GM19467 (cell line): ENCODE measurements at regions not wholly inside any gene's neighbourhood (a gene's known extent, or its start where the extent isn't known, plus 50 kb on each side); places are given as distances from the start of the nearest gene placed in this dataset.

Source experiments
- ATAC-seq: cut with Tn5 transposase; IDR thresholded peaks from one replicate; pipeline ENCODE4 v1.9.1; 2021; ENCODE audit warnings: mild to moderate bottlenecking, moderate library complexity; ENCODE audit not compliant: unreplicated experiment

DNA sequence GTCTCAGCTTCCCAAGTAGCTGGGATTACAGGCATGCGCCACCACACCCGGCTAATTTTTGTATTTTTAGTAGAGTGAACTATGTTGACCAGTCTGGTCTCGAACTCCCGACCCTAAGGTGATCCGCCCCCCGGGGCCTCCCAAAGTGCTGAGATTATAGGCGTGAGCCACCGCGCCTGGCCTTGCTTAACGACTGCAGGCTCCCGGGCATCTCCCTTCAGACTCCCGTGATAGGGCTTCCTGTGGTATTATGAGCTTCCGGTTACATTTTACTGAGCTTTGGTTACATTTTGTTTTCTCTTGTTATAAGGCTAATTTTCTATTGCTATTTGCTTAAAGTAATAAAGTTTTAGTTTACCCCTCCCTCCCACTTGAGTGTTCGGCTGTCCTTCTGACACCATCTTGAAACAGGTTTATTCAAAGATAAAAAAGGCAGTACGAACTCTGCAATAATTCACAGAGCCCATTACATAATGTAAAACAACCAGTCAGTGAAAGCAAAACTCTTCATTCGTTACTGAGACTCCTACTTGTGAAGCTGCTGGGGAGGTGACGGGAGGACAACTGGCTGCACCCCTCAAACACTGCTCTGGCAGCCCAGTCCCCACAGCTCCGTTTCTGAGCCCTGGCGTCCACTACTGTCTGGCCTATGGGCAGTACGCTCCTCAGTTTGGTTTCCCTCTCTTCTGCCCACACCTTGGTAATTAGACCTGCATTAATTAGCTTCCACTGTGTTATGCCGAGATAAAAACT lies 795.7 kb upstream of the SLIT2 start:
- no peak for ATAC-seq

DNA sequence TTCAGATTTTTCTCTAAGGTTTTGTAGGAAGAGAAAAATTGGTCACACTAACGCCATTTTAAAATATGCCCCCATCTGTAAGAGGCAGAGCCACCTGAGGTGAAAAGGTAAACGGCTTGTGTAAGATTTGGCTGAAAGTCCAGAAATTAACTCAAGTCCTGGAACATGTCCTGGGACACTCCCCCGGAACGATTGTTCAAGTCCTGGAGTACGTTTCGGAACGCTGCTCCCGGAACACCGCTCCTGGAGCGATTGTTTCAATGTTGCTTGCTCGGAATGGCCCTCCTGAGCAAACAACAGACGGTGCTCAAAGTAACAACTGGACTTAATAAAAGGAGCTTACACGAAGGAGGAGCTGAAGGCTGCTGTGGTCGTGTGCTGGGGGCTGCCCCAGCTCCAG lies 796.5 kb upstream of the SLIT2 start:
- ATAC-seq, result no peak

DNA sequence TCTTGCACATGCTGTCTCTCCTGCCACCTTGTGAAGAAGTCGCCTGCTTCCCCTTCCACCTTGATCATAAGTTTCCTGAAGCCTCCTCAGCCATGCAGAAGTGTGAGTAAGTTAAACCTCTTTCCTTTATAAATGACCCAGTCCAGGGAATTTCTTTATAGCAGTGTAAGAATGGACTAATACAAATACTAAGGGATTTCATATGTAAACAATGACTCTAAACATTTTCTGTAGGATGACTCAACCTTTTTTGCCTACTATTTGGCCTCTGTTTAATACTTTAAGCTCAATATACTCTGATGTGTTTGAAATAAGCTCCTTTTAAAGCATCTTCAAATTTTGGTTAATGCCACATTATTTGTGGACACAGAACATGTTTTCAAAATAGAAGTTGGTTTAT lies 813.5 kb upstream of the SLIT2 start:
- no peak for ATAC-seq

DNA sequence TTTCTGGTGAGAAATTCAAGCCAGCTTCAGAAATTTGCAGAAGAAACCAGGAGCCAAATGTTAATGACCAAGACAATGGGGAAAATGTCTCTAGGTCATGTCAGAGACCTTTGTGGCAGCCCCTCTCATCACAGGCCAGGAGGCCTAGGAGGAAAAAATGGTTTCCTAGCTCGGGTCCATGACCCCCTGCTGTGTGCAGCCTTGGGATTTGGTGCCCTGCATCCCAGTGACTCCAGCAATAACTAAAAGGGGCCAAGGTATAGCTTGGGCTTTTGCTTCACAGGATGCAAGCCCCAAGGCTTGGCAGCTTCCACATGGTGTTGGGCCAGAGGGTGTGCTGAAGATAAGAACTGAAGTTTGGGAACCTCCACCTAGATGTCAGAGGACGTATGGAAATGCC lies 814.7 kb upstream of the SLIT2 start:
- no peak for ATAC-seq

DNA sequence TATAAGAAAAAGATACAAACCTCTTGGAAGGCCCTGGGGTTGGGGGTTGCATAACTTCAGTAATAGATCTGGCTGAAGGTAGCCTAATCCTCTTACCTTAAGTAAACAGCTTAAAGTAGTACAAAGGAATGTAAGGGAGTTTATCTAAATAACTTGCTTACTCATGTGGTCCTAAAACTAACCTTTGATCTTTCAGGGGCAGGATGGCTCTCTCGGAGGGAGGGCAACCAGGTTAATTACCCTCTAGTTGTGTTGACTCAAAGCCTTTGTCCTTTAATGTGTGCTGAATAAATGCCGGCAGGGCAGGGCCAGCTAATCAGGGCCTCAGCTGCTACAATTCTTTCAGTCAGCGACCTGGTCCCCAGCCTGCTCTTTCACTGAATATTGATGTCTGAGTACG lies 822.0 kb upstream of the SLIT2 start:
- ATAC-seq, result no peak

DNA sequence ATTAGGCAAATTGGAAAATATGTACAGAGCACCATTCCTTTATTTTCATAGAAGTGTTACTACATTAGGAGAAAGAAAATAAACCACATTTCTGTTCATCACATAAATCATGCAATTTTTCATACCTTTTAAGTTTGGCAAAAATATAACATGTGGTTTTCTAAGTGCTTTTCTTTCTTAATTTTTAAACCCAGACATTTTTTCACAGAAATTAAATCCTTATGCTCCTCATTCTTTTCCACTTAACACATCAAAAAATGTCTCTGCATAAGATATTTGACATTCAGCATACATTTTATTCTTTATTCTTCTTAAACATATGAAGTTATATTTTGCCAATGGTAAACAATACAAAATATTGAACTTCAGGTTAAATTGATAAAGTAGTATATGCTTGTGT lies 826.6 kb upstream of the SLIT2 start:
- no peak for ATAC-seq

DNA sequence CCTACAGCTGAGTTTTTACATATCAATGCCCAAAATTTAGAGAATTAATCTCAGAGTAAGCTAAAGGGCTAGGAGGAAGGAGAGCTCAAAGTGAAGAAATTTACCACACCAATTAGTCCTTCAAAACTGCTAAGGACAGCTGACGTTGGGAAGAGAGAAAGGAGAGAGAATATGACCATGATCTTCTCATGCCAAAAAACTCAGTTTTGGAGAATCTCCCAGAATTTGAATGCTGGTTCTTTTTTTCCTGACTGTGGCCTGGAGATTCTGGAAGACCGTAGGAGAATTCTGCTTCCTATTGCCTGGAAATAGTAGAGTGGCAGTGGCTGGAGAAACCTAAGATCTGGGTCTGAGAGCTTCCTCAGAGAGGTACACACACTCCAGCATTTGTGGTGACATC lies 834.4 kb upstream of the SLIT2 start:
- no peak for ATAC-seq

DNA sequence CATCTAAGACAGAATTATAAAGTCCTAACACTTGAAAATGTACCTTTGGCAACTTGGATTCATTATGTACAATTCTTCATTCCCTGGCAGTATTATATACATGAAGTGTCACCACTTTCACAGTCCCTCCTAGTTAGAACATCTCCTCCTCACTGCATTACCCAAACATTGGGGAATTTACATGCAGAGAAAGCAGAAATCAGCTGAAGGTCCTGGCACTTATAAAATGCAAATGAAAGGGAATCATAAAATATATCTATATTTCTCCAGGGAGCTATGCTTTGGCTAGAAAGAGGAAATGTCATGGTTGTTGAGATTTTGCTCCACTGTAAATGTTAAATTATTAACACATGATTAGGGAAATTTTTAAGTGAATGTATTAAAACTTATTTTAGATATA lies 835.6 kb upstream of the SLIT2 start:
- no peak for ATAC-seq

DNA sequence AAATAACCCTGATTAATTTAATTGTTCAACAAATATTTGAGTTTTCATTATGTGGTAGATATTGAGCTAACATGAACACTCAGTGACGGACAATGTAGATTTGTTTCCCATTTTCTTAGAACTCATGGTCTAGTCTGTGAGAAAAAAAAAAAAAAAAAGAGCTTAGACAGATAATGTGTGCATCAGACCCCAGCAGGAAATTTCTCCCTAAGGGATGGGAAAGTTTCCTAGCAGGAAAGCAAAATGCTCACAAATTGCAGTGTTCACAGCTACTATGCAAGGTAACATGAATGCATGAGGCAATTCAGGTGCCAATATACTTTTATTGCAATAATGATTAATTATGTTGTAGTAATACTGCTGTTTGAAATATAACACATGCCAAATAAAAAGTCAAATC lies 843.2 kb upstream of the SLIT2 start:
- ATAC-seq, result no peak

DNA sequence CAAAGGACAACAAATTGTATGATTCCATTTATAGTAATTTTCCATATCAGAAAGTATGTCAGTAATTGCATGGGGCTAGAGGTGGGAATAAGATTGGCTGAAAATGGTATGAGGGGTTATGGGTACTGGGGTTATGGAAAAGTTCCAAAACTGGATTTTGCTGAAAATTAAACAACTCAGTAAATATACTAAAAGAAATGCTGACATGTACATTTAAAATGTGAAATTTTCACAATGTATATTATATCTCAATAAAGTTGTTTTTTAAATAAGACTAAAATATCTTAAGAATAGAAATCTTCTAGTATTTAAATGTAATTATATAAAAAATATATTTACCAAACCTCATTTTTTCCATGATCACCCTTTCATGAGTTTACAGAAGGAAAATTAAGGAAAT lies 844.9 kb upstream of the SLIT2 start:
- ATAC-seq, result no peak

DNA sequence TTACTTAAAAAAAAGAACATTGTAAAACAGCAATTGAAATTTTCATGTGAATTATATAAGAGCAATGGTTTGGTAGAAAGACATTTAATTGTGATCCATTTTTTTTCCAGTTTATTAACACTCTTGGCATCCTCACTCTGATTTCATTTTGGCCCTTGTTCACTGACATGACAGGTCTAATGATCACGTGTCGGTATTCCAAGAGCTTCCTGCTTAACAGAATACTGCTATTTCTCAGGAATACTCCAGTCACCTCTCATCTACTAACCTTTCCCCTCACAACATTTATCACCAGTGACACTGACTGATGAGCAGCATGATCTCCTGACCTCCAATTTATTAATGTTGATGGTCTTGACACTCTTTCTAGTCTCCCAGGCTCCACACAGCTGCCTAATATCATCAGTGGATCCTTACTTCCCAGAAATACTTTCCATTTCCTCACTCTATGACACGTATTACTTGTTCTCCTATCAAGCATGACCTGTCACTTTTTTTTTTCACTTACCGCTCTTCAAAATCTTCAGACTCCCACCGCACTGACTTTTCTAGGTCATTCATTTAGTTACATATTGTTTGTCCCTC lies 847.8 kb upstream of the SLIT2 start:
- no peak for ATAC-seq

DNA sequence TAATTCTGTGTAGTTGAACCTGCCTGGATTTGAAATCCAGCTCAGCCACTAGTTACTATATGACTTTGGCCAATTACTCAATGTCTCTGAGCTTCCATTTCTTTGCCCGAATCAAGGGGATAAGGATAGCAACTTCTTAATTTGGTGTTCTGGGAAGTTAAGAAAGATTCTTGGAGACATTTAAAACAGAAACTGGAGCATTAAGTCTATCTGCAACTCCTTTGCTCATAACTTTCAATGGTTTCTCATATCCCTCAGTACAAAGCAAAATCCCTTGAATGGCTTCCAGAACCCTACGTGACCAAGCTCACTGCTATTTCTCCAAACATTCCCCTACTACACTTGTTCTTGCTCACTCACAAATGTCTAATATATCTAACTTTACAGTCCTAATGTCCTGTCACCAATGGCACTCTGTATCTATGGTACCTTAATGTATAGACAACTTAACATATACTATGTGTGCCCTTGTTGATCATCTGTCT lies 849.1 kb upstream of the SLIT2 start:
- ATAC-seq, result no peak

DNA sequence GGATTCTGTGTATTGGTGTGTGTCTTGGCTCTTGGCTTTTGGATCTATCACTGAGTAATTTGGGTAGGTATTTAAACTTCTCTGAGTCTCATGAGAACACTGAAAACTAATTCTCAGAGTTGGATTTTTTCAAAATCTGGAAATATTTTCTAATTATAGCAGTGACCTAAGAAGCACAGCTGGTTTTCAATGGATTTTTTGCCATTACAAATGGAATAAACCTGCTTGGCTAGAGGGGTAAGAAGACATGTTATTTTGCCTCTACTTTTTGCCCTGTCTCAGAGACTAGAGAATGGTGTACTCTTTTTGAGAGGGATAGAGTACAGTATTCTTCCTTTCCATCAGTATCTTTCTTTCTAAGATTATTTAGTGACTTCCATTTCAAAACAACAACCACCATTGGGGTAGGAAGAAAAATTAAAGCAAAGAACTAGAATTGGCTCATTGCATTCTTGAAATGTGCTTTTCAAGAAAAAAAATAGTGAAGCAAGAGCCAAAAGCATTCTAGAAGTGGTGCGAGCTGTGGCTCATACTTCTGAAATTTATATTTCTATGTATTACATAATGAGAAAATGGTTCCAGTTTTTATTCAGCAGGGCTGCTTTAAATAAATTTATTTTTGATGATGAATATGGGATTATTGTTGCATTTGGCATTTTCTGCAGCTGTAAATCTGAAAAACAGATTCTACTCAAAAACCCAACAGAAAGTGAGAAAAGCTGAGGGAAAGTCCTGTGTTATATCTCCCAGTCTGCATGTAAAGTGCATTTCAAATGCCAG lies 850.2 kb upstream of the SLIT2 start:
- ATAC-seq, result no peak

DNA sequence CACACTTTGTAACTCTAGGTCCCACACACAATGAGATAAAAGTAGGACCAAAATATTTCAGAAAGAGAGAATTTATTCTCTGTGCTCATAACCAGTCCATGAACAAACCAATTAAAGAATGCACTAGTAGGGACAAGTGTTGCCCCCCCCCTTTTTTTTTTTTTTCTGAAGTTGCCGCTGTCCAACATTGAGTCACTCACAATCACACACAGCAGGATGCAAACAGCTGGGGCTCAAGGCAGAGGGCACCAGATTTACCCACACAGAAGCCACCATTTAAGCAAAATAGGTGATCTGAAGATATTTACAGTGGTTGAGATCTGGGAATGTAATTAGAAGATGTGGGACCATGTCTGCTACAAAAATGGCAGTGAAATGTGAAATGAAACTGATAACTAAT lies 850.9 kb upstream of the SLIT2 start:
- ATAC-seq, result no peak

DNA sequence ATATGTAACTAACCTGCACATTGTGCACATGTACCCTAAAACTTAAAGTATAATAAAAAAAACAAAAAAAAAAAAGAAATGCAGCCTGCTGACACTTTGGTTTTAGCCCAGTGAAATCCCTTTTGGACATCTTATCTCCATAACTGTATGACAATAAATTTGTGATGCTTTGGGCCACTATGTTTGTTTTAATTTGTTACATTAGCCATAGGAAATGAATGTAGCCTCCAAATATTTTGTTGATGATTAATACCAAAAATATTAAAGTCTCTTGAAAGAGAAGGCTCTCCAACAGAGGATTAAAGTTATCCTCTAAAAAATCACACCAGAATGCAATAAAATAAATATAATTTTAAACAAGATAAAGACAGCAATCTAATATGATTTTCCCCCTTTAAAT lies 852.7 kb upstream of the SLIT2 start:
- ATAC-seq, result no peak

DNA sequence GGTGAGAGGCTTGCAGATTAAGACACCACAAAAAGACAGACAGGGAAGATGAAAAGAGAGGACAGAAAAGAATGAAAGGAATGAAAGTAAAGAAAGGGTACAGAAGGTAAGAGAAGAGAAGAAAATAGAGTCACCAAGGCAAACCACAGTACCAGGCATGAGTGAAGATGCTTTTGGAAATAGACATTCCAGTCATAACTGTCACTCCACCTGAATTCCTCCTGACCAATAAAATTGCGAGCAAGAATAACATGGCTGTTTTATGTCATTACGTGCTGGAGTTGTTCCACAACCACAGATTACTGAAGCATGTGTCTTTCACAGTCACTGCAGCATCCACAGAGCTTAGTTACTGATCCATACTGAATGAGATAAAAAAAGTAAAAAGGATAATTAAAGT lies 864.9 kb upstream of the SLIT2 start:
- ATAC-seq, result no peak

DNA sequence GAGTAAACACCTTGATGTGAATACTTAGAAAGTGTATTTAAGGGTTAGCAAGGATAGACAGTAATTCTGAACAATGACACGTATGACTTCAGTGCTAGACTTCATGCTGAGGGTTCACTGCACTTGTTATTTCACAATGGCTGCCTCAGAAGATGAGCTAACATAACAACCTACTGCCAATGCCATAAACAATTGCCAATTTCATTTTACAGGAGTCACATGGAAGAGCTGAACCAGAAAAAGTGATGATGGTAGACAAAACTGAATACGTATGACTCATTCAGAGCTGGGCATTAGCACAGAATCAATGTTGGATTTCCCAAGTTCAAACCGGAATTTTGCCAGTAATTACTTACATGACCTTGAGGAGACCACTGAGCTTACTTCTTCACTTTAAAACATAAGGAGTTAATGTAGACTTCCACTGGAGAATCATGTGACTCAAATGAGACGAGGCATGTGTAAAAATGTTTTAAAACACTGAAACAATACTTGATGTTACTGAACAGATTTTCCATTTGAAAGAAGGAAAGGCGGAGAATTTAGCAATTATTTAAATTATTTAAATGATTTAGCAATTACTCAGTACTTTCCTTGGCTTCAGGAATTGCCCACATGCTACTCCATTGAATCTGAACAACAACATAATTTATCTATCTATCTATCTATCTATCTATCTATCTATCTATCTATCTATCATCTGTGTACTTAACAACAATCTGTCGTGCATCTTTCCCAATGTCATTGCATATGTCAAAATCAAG lies 868.5 kb upstream of the SLIT2 start:
- no peak for ATAC-seq

DNA sequence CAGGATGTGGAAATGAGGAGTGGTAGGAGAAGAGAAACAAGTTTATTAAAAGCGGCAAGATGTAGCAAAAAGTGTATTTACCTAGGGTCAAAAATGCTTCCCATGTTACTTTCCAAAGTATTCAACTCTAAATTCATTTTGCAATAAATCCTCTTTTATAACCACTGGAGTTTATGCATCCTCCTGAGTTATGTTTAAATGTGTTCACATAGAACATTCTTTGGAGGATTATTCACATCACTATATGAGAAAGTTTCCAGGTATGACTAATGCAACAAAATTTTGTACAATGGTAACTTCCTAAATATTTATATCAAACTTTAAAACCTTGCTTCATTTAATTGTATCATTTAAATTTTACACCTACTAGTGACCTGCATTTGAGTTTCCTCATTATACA lies 870.6 kb upstream of the SLIT2 start:
- ATAC-seq, result no peak

DNA sequence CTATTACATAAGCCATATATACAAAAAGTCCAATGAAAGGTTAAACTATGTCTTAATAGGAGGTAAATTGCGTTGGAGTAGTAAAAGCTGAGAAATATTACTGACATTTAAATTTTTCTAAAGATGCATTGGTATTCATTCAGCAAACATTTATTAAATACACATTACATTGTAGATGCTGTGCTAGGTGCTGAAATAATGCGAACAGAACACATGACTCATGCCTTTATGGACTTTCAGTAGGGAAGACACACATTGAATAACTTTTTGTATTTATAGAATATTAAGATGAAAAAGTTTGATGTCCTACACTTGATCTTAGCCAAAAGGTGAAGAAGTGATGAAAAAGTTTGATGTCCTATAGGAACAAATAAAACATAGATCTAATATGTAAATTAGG lies 871.1 kb upstream of the SLIT2 start:
- no peak for ATAC-seq

DNA sequence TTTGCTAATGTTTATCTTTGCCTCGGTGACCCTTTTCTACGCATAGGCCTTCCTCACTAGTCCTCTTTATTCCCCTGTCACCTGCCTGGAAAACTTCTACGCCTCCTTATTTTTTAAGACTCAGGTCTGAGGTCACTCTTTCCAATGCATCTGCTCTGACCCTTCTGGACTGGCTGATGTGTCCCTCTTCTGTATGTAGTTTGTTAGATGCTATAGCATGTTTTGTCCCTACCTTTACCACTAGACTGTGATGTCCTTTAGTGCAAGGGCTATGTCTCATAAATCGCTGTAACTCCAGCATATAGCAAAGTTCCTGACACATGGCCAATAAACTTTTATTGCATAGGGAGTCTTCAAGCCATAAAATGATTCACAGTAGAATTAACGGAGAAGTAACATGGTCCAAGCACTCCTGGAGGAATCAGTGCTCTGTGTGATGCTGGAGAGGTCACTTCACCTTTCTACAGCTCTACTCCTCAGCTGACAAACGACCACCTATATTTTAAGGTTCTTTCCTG lies 872.5 kb upstream of the SLIT2 start:
- no peak for ATAC-seq

DNA sequence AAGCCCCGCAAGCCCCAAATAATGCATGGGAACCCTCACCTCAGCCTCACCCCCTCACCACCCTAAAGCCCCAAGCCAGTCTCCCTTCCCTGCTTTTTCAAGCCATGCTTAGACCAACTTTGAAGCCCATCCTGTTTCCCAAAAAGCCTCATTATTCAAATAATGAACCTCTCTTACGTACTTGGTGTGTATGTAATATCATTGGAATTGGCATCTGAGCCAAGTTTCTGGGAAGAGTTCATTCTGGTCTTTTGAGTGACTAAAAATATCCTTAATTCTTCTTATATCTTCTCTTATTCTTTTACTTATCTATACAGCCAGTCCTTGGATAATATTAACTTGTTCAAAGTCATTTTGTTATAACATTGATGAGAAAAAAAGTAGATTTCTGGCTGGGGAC lies 875.8 kb upstream of the SLIT2 start:
- ATAC-seq, result no peak
